ENCODE measurements at regions not wholly inside any gene's neighbourhood (a gene's known extent, or its start where the extent isn't known, plus 50 kb on each side); places are given as distances from the start of the nearest gene placed in this dataset.

DNA sequence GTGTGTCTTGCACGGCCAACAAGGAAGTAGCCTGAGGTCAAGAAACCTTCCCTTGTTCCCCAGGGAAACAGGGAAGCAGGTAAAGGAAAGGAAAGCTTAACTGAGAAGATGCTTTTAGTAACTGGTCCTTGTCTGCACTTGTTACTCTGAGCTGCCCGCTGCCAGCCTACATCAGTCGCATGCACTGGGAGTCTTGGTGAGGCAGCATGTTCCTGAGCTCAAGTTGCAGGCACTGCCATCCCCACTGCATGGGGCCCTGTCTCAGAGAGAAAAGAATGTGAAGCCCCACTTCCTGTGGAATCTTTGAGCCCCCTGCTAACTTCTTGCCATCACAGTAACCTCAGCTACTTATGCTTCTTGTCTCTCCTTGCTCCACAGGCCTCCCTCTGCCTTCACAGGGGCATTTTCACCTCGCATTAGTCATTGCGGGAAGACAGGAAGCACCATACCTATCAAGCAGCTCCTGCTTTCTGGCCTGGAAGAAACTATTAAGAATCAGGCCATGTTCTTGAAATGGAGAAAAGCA is 344.1 kb upstream of the ADAMTSL1 start:
- Histone ChIP-seq H2BK12ac (ENCODE audit: insufficient read length, low read depth, low read length) (no peak overlapping the region), H4K91ac (ENCODE audit: insufficient read length, low read depth, low read length) (no peak overlapping the region), H3K4ac (ENCODE audit: low read depth, low read length) (no peak overlapping the region), H2BK20ac (ENCODE audit: low read depth, low read length, poor library complexity, severe bottlenecking) (no peak overlapping the region), H2AK5ac (ENCODE audit: insufficient read length, low read length) (no peak overlapping the region), H2BK120ac (ENCODE audit: low read depth, low read length, poor library complexity, severe bottlenecking) (no peak overlapping the region), H3K14ac (ENCODE audit: insufficient read depth, low read length) (no peak overlapping the region; the same call in 1 of the 2 replicates), H3K27me3 (ENCODE audit: insufficient read depth, low read length) (no peaks in the 10 kb centered on the region), H4K5ac (ENCODE audit: insufficient read length, low read depth, low read length) (no peak overlapping the region), H3K56ac (ENCODE audit: insufficient read length, low read depth, low read length) (no peak overlapping the region), H2BK15ac (ENCODE audit: low read depth, low read length) (no peak overlapping the region), H3K23ac (ENCODE audit: insufficient read length, low read depth, low read length) (no peak overlapping the region), H3K9ac (ENCODE audit: extremely low read depth, insufficient read length, low read length) (no peak overlapping the region), H3K27ac (ENCODE audit: insufficient read length, low read depth, low read length) (no peak overlapping the region), H4K8ac (replicated peaks; ENCODE audit: insufficient read length, low read depth, low read length) (no peak overlapping the region), H3K23me2 (ENCODE audit: insufficient read length, low read depth, low read length, poor library complexity, severe bottlenecking) (no peaks in the 10 kb centered on the region), H3K9me3 (ENCODE audit: control insufficient read depth, low read depth, low read length) (no peaks in the 10 kb centered on the region), H3K79me1 (ENCODE audit: insufficient read depth, low read depth, low read length, poor library complexity, severe bottlenecking) (no peaks in the 10 kb centered on the region), H2BK5ac (ENCODE audit: insufficient read length, low read length) (no peak overlapping the region), H2AFZ (ENCODE audit: low read length) (no peak overlapping the region), H4K20me1 (ENCODE audit: control insufficient read depth, insufficient read depth, insufficient read length) (no peaks in the 10 kb centered on the region), H3K18ac (ENCODE audit: insufficient read length, low read depth, low read length) (no peak overlapping the region), H3K79me2 (ENCODE audit: insufficient read depth, low read length) (no peaks in the 10 kb centered on the region), H3K4me1 (ENCODE audit: insufficient read depth, low read length) (peaks cover 3% of the 10 kb centered on the region; the same call in 1 of the 2 replicates), H3K4me2 (ENCODE audit: insufficient read depth, insufficient read length, low read length) (no peak overlapping the region), H3T11ph (ENCODE audit: low read length) (no peak overlapping the region)
- WGBS (ENCODE audit: extremely low coverage, insufficient read length, low lambda C conversion rate), result no CpG with 5 or more reads among the region's 5 CpGs
- TF ChIP-seq, protein P1, sequence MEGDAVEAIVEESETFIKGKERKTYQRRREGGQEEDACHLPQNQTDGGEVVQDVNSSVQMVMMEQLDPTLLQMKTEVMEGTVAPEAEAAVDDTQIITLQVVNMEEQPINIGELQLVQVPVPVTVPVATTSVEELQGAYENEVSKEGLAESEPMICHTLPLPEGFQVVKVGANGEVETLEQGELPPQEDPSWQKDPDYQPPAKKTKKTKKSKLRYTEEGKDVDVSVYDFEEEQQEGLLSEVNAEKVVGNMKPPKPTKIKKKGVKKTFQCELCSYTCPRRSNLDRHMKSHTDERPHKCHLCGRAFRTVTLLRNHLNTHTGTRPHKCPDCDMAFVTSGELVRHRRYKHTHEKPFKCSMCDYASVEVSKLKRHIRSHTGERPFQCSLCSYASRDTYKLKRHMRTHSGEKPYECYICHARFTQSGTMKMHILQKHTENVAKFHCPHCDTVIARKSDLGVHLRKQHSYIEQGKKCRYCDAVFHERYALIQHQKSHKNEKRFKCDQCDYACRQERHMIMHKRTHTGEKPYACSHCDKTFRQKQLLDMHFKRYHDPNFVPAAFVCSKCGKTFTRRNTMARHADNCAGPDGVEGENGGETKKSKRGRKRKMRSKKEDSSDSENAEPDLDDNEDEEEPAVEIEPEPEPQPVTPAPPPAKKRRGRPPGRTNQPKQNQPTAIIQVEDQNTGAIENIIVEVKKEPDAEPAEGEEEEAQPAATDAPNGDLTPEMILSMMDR (conservative IDR thresholded peaks at IDR 0.05), result no peak
- Mint-ChIP-seq H3K4me1 (peaks cover 8% of the 10 kb centered on the region in 2 experiments; a peak in 3 of 4 replicates), H3K4me3 (no peak overlapping the region), H3K27ac (peak overlapping the region in 1 of 3 experiments; percentile 66; a peak in 1 of 7 replicates), H3K9me3 (no peaks in the 10 kb centered on the region), H3K36me3 (ENCODE audit: insufficient read depth in 1 of 3, low read depth in 3 of 3) (no peaks in the 10 kb centered on the region), H3K27me3 (ENCODE audit: low read depth) (no peaks in the 10 kb centered on the region)
- DNase-seq, result peak; percentile 37
